Stomach (tissue), 8 donors: ENCODE measurements at regions not wholly inside any gene's neighbourhood (a gene's known extent, or its start where the extent isn't known, plus 50 kb on each side); places are given as distances from the start of the nearest gene placed in this dataset.

Source experiments
- DNase-seq, 2 donors: peaks; one replicate each; pipeline versions ENCODE4 v3.0.0 to v3.0.0-alpha.2; 2013 to 2019
- H3K27ac ChIP-seq, 5 donors: fragments of 200-600 bp in 4 of 5; sonication (generic) in 4 of 5; one replicate each; pipeline ENCODE4 v1.5.1; 2013 to 2019; ENCODE audit warnings: mild to moderate bottlenecking in 1 of 5, moderate library complexity in 1 of 5
- H3K27me3 ChIP-seq, 3 donors: fragments of 200-600 bp; sonication (generic); one replicate each; pipeline ENCODE4 v1.5.1; 2017 to 2019; ENCODE audit warnings: mixed run types in 1 of 3
- H3K36me3 ChIP-seq, 4 donors: fragments of 200-600 bp; sonication (generic); 1 replicate in 3 of 4; 2 replicates in 1 of 4; pipeline ENCODE4 v1.5.1; 2016 to 2019
- H3K4me1 ChIP-seq, 4 donors: fragments of 200-600 bp; sonication (generic); one replicate each; pipeline ENCODE4 v1.5.1; 2016 to 2019
- H3K4me3 ChIP-seq, 4 donors: fragments of 200-600 bp; sonication (generic) in 3 of 4; one replicate each; pipeline ENCODE4 v1.5.1; 2016 to 2019; ENCODE audit warnings: mild to moderate bottlenecking in 1 of 4
- H3K9me3 ChIP-seq, 4 donors: fragments of 200-600 bp; sonication (generic); one replicate each; pipeline ENCODE4 v1.5.1; 2016 to 2019
- EP300 ChIP-seq: sonication (generic); formaldehyde crosslinking; IDR thresholded peaks from one replicate; pipeline ENCODE4 v1.6.1; 2017; ENCODE audit warnings: antibody characterized with exemption
- POLR2A ChIP-seq, 4 donors: fragments of 450-650 bp; IDR thresholded peaks; one replicate each; pipeline ENCODE4 v1.6.1; 2016; ENCODE audit warnings: antibody characterized with exemption in 4 of 4, control low read depth in 2 of 4, mild to moderate bottlenecking in 1 of 4, moderate library complexity in 1 of 4
- POLR2AphosphoS5 ChIP-seq, 3 donors: sonication (generic); formaldehyde crosslinking; IDR thresholded peaks; one replicate each; pipeline ENCODE4 v1.6.1; 2016; ENCODE audit warnings: antibody characterized with exemption in 3 of 3
- WGBS, 5 donors: extraction: QIAGEN DNeasy Blood & Tissue Kit in 3 of 5; methylation state at CpG; one replicate each; pipeline versions ENCODE4 v1.1.5 to v1.1.7; 2013 to 2018; 5-methylcytosine and 5-hydroxymethylcytosine counted together
- intact Hi-C: fragments of 100-400 bp; cut with DNase I; formaldehyde crosslinking; loops from one replicate; pipeline ENCODE4 v1.15.1; 2023; ENCODE audit warnings: low total_unique reads
- TF ChIP-seq, protein P1 (sequence below), 7 experiments: fragments of 450-650 bp in 4 of 7; fragments of 200-600 bp in 3 of 7; sonication (generic) in 3 of 7; IDR thresholded peaks; one replicate each; pipeline ENCODE4 v1.5.1; 2016 to 2019; ENCODE audit warnings: antibody characterized with exemption in 7 of 7, control low read depth in 2 of 7, mild to moderate bottlenecking in 1 of 7
- donor health status: healthy with polysubstance abuse.
- donor health status: Bipolar disorder and iron deficiency.
- donor health status: healthy.

DNA sequence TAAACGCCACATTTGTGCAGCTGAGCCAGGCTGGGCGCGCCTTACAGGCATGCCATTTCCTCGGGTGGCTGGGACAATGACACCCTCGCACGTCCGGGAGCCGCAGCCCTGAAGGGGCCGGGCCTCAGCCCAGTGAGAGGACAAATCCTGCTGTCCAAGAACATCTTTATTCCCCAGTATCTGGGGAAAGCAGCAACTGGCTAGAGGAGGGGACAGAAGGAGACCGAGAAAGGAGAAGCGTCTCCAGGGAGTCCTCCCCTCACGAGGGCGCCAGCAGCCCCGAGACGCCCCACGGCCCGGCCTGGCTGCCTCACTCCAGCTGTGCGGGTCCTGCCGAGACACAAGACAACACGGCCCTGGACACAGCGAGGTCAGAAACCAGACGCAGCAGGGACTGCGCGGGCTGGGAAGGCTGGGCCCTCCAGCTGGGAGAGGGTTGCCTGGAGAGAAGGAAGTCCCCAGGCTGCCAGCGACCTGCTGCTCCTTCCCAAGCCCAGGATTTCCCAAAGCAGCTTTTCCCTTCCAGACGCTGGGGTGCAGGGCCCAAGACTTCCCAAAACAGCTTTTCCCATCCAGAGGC, 130.2 kb downstream of the CHSY1 start:
- DNase-seq: peak; percentile 73 to 85
- Histone ChIP-seq H3K27me3 (no peaks in the 10 kb centered on the region), H3K9me3 (no peaks in the 10 kb centered on the region), H3K27ac (peak overlapping the region; percentile 3 to 76 (median 73)), H3K4me3 (peak overlapping the region; percentile 24 to 28 (median 26)), H3K36me3 (no peaks in the 10 kb centered on the region), H3K4me1 (peaks cover 10 to 30% (median 24%) of the 10 kb centered on the region in 4 donors)
- TF ChIP-seq EP300: no peak
- TF ChIP-seq, protein P1, sequence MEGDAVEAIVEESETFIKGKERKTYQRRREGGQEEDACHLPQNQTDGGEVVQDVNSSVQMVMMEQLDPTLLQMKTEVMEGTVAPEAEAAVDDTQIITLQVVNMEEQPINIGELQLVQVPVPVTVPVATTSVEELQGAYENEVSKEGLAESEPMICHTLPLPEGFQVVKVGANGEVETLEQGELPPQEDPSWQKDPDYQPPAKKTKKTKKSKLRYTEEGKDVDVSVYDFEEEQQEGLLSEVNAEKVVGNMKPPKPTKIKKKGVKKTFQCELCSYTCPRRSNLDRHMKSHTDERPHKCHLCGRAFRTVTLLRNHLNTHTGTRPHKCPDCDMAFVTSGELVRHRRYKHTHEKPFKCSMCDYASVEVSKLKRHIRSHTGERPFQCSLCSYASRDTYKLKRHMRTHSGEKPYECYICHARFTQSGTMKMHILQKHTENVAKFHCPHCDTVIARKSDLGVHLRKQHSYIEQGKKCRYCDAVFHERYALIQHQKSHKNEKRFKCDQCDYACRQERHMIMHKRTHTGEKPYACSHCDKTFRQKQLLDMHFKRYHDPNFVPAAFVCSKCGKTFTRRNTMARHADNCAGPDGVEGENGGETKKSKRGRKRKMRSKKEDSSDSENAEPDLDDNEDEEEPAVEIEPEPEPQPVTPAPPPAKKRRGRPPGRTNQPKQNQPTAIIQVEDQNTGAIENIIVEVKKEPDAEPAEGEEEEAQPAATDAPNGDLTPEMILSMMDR (IDR thresholded peaks at IDR 0.05): peak in 2 of 7 experiments; percentile 21 to 30
- TF ChIP-seq POLR2AphosphoS5 (IDR thresholded peaks at IDR 0.05): peak in 1 of 3 donors; percentile 34
- intact Hi-C loops: no loop called here
- WGBS, 5 donors: 6 to 15% (median 11%) methylated on average over 18 to 26 of the region's 26 CpGs

DNA sequence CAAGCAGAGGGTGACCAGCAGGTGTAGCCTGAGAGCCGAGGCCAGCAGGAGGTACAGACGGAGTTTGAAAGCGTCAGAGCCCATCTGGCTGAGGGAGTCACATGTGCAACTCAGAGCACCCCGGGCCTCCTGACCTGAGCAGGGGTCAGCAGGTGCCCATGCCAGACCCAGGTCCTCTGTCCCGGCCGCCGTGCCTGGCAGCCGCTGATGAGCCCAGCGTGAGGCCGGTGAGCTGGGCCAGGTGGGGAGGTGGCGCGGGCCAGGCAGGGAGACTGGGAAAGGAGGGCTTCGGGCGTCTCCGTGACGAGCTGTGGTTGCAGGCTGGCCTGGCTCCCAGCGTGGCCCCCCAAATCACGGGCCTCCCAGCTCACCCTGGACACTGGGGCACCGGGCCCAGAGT, 130.9 kb downstream of the CHSY1 start:
- Histone ChIP-seq H3K4me3 (peak overlapping the region in 2 of 4 donors; percentile 24 to 25), H3K27ac (peak overlapping the region in 4 of 5 donors; percentile 49 to 76 (median 73)), H3K9me3 (no peaks in the 10 kb centered on the region), H3K4me1 (peaks cover 10 to 29% (median 21%) of the 10 kb centered on the region in 4 donors), H3K36me3 (no peaks in the 10 kb centered on the region), H3K27me3 (no peaks in the 10 kb centered on the region)
- no peak for DNase-seq
- intact Hi-C loops: no loop called here
- TF ChIP-seq EP300 (no peak), POLR2AphosphoS5 (IDR thresholded peaks at IDR 0.05) (no peak), POLR2A (IDR thresholded peaks at IDR 0.05) (no peak)
- TF ChIP-seq, protein P1 (IDR thresholded peaks at IDR 0.05): no peak
- 69 to 80% (median 78%) methylated on average over 17 to 19 of the region's 19 CpGs for WGBS, 5 donors

DNA sequence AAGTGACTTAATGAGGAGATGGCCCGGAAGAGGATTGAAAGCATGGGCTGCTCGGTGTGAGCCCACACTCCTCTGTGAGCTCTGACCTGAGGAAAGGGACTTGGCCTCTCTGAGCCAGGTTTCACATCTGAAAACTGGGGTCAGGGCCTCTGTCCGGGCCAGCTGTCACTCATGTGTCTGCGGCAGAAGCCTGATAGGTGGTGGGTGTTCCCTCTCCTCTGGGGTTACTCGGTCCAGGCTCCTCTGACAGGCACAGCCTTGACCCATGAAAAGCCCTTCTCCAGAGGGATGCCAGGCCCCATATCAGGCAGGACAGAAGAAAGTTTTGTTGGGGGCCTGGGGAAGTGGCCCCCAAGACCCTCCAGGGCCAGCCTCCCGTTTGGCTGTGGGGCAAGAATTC, 131.4 kb downstream of the CHSY1 start:
- H3K27me3 ChIP-seq: no peaks in the 10 kb centered on the region
- TF ChIP-seq, protein P1 (IDR thresholded peaks at IDR 0.05): no peak
- TF ChIP-seq EP300: no peak
- TF ChIP-seq POLR2AphosphoS5 (IDR thresholded peaks at IDR 0.05): no peak
- TF ChIP-seq POLR2A (IDR thresholded peaks at IDR 0.05): no peak
- H3K36me3 ChIP-seq: no peaks in the 10 kb centered on the region
- WGBS, 5 donors: 82 to 97% (median 90%) methylated on average over 5 to 6 of the region's 6 CpGs
- H3K9me3 ChIP-seq: no peaks in the 10 kb centered on the region
- peak overlapping the region in 1 of 5 donors; percentile 76 for H3K27ac ChIP-seq
- no peak overlapping the region for H3K4me3 ChIP-seq
- DNase-seq: no peak
- H3K4me1 ChIP-seq: peaks cover 10 to 34% (median 21%) of the 10 kb centered on the region in 4 donors
- intact Hi-C loops: no loop called here
